Amniotic epithelial cell (primary cell): ENCODE measurements at regions not wholly inside any gene's neighbourhood (a gene's known extent, or its start where the extent isn't known, plus 50 kb on each side); places are given as distances from the start of the nearest gene placed in this dataset.

Experiments used
- DNase-seq: peaks from one replicate; pipeline ENCODE4 v3.0.0-alpha.2; 2010; ENCODE audit warnings: low read depth

DNA sequence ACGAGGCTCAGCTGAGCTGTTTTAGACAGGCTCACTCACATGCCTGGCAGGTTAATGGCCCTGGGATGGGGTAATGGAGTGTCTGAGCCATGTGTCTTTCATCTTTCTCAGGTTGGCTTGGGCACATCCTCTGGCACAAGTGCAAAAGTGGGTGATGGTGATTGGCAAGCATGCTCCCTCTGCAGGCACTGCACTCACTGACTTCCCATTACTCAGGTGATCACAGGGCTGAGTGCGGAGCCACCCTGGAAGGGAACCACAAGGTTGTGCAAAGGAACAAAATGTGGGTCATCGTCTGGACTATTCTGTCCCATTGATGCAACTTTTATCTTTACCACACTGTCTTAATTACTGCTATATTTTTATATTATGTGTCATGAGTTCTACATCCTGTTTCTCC is 244.1 kb upstream of the AKR1E2 start:
- DNase-seq, result peak; percentile 20

GRCh38 chr10:4579844-4580243 is 246.2 kb upstream of the AKR1E2 start:
- DNase-seq, result no peak

DNA sequence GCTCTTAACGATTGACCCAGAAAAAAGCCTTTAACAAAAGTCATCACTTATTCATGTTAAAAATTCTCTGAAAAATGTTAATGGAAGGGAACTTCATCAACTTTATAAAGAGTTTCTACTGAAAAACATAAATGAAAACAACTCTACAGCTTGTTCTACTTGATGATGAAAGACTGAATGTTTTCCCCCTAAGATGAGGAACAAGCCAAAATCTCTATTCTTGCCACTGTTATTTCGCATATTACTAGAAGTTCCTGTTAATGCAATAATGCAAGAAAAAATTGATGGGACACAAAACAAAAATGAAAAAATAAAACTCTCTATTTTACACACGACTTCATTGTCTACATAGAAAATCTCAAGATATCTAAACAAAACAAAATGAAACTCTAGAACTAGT is 249.8 kb upstream of the AKR1E2 start:
- no peak for DNase-seq

DNA sequence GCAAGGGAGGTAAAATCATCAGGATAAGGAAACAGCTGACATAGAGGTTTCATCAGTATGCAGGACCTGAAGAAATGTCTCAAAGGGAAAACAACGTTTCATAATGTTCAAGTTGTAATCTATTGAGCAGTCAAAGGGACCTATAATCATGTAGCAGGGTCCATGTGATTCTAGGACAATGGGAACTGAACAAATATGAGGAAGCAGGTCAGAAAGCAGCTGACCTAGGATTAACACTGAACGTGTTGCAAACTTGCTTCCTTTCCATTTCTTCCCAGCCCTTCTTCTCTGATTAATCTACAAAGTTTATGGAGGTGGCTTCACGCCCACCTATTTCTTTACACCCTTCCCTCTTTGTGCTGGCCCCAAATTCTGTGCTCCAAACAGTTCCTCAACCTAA is 256.9 kb upstream of the AKR1E2 start:
- no peak for DNase-seq

DNA sequence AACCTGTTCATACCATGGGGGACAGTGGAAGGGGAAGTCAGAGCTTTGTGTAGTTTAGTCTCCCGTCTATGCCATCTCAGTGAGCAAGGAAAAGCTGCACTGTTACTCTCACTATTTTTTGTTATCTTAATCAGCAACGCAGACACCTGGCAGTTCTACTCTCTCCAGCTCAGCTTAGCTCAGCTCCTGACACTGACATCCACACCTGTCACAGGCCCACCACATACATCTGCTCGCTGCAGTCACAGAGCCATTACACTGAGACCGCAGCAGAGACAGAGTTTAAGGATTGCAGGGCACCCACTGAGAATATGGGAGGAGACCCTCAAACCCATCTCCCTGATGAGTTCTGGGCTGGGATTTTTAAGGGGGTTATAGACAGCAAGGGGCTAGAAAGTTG is 257.3 kb upstream of the AKR1E2 start:
- DNase-seq, result no peak

DNA sequence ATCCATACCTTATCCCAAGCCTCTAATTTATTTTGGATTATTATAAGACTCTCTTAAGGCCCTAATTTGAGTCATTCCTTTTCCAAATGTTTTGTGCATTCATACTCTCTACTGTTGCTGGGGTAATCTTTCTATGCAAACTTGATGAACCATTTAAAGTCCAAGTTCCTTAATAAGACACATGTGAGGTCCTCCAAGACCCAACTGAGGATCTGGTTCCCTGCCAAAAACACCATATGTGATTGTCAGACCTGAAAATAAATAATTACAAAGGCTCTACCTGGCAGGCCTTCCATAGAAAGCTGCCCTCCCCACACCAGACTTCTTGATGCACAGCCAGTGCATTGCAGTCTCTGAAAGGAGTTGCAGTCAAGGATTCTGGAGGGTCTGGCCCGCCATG is 257.9 kb upstream of the AKR1E2 start:
- DNase-seq, result no peak

DNA sequence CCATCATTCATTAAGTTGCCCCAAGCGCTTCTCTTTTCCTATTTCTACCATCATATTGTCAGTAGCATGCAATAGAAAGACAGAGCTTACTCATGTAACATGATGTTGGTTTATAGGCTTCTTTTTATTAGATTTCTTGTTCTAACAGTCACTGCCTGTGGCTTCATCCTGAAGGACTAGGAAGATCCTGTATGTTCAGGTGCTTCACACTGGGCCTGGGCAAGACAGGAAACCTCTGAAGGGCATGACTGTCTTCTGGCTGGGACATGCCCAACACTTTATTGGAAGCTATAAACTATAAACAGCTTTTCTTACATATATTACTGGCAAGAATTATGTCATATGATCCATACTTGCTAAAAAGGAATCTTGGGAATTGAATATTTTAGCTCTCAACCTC is 258.4 kb upstream of the AKR1E2 start:
- no peak for DNase-seq

DNA sequence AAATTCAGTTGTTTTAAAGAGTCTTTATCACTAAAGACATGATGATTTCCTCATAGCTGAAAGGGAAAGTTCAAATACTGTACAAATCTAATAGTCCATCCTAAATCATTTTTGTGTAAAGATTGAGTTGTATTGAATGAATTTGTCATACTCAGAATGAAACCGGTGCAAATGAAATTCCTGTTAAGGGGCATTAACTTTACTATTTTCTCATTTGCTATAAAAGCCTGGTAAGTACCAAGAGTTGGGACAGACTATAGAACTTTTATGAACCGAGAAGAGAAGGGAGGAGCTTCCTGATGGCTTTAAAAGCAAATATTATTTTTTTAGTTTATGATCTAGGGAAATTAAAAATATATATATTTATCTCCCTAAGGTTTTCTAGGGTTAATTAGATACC is 260.0 kb upstream of the AKR1E2 start:
- DNase-seq, result no peak

DNA sequence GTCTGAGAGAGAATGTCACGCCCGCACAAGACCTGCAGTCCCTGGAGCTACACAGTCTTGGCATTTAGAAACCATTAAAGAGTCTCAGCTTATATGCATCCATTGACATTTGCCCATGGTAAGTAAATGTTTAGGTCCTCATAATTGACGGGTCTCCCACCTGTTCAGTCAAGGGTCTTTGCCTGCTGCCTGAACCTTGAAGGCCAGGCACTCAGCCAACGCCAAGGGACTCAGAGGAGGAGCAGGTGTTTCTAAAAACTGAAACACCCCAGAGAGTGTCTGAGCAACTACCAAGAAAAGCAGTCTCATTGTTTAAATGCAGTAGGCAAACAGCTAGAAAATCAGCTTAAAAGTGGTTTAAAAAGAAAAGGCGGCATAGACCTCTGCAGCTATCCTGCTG is 264.7 kb upstream of the AKR1E2 start:
- DNase-seq, result no peak

DNA sequence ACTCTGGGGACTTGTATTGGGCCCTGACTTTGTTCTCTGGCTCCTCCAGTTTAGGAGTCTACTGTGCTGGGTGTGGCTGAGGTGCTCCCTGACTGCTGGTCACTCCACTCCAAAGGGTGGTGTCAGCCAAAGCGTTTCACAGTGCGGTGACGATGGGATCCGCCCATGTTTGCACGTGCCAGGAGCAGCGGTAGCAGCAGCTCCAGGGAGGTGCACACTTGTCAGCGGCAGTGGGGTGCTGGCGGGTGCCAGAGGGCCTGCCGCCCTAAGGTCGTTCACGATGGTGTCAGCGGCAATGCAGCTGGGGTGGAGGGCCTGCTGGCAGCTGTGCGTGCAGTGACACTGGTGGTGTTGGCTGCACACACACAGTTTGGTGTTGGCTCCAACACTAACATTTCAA is 268.5 kb upstream of the AKR1E2 start:
- no peak for DNase-seq

DNA sequence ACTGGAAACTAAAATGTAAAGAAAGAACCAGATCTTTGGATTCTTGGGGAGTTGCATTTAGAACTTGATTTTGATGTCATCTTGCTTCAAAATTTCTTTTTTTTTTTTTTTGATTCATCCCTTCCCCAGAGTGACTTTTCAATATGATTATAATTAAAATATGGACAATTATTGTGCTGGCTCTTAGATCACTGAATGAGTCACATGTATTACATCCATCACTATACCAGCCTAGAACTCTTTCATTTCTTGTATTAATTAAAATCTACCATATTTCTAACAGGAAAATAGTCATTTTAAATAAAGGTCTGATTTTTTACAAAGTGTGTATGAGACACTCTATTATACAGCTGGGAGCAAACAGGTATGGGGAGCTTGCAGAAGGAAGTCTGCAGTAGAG is 269.5 kb upstream of the AKR1E2 start:
- no peak for DNase-seq

- DNase-seq, result no peak
Measured at GRCh38 chr10:4555920-4556319, 270.1 kb upstream of the AKR1E2 start.

- DNase-seq, result no peak
Measured at GRCh38 chr10:4549139-4549653, 276.8 kb upstream of the AKR1E2 start.

DNA sequence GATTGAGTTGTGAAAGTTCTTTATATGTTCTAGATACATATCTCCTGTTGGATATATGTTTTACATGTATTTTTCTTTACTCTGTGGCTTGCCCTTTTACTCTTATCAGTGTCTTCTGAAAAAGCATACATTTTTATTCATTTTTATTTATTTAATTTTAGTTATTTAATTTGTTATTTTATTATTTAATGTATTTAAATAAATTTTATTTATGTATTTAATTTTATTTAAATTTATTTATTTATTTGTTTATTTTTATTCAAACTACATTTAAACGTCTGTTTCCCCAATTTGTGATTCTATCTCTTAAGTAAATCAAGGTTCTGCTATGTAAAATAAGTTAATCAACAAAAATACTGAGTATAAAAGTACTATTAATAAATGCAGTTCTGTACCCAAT is 279.1 kb upstream of the AKR1E2 start:
- DNase-seq, result no peak

- no peak for DNase-seq
Measured at GRCh38 chr10:4546500-4546899, 279.5 kb upstream of the AKR1E2 start.

- DNase-seq, result peak; percentile 17
Measured at GRCh38 chr10:4545062-4545461, 280.9 kb upstream of the AKR1E2 start.

GRCh38 chr10:4543938-4544533 is 282.0 kb upstream of the AKR1E2 start:
- DNase-seq, result no peak

DNA sequence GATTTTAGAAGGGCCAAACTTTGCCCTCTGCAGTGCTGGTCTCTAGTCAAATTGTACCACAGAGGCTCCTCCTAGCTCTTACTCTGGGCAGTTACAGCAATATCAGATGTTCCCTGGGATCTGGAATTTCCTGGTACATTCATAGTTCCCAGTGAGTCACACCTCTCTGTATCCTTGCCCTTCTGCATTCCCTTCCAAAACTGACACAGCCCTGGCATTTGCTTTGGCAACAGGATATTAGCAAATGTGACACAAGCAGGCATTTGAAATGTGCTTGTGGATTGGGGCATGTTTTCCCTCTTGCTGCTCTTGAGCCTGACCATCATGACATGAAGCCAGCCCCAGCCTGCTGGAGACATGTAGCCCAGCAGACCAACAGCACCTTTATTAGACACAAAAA is 284.7 kb upstream of the AKR1E2 start:
- peak; percentile 91 for DNase-seq

DNA sequence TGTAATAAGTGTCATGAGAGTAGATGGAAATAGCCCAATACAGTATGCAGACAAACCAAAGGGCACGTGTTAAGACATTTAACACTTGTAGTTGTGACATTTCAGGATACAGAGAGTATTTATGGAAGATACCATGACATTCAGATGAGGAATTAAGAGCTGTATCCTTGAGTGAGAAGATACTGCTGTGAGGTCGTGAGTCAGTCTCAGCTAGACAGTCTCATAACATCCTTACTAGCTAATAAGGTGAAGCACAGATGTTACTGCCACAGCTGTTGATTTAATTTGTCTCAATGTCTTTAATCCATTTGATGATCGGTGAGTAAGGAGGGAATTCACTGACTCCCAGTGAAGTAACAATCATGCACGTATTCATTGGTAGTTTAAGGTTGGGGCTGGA is 288.0 kb upstream of the AKR1E2 start:
- no peak for DNase-seq

DNA sequence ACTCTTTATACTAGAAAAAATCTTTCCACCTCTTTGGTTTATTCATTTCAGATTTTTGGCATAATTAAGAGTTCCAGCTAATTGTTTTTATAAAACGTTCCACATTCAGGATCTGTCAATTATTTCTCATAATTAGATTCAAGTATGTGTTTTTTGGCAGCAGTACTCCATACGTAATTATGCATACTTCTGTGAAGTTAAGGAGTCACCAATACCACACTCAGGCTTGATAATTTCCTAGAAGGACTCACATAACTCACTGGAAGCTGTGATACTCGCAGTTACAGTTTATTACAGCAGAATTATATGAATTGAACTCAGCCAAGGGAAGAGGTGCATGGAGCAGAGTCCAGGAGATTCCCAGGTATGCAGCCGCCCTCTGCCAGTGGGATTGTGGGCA is 290.5 kb upstream of the AKR1E2 start:
- DNase-seq, result no peak

DNA sequence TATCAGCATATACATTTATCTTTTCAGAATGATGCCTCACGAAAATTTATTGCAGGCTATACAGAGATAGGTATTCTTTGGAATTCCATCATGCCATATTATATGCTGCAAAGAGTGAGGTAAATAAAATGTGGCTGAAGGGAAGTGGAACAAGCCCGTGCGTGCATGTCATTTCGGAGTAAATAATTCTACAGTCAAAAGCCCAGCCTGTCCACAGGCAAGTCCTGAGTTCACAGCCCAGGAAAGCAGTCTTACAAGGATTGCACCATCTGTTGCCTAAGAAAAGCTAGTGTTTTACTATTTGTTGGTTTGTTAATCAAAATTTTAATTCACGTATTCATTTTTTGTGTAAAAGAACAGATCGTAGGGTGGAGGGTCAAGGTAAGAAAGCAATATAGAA is 292.4 kb upstream of the AKR1E2 start:
- peak; percentile 70 for DNase-seq

- DNase-seq, result peak; percentile 13
Measured at GRCh38 chr10:4532976-4533375, 293.0 kb upstream of the AKR1E2 start.

GRCh38 chr10:4532467-4532866 is 293.5 kb upstream of the AKR1E2 start:
- DNase-seq, result peak; percentile 85

DNA sequence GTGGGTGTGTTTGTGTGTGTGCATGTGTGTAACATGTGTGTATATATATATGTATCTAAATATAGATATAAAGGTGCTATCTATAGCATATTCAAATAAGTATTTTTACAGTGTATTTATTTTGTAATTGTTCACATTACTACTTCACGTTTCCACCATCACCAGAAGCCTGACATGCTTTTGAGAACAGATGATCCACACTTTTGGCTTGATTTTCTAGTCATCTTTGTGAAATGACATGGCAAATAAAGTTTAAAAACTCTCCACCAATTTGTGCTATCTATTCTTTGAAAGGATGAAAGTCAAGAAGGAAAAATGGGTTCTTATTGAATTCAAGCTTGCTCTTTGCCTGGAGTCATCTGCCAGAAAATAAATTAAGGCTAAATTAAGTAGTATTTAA is 294.0 kb upstream of the AKR1E2 start:
- DNase-seq, result no peak

DNA sequence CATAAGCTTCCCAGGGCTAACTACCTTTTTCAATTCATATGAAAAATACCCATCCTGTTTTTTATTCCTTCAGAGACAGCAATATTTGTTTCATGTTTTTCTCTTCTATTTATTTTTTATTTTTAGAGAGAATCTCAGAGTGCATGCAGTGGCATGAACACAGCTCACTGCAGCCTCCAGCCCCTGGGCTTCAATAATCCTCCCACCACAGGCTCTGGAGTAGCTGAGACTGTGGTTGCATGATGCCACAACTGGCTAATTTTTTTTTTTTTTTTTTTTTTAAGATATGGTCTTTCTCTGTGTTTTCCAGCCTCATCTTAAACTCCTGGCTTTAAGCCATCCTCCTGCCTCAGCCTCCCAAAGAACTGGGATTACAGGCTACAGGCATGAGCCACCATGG is 296.7 kb upstream of the AKR1E2 start:
- no peak for DNase-seq
